ENCODE measurements at regions not wholly inside any gene's neighbourhood (a gene's known extent, or its start where the extent isn't known, plus 50 kb on each side); places are given as distances from the start of the nearest gene placed in this dataset.
A peak's percentile ranks its signal among the peaks of the same experiment; 100 is the strongest.

DNA sequence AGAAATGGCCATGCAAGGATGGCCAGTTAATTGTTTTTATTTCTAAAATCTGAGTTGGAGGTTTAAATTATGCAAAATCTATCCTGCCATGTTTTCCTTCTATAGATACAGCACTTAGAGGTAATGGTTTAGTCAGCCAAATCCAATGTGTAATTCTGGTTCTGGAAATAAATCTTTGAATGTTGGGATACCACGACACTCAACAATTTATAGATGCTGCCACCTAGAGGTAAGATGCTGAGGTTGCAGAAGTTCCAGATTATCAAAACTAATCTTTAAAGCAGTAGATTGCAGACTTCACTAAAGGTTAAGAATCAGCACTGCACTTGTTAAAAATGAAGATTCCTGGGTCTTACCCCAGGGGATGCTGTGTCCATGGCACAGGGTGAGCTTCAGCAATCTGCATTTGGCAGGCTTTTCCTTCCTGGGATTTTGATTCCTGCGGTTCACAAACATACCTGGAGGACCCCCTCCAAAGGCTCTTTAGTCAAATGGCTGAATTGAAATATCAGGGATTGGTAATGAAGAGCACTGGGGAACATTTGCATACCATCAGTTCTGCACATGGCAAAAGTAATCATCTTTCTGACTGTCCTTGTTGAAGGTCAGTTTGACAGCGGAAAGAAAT lies 53.4 kb upstream of the ANO4 start:
- ChIA-PET CTCF (ENCODE audit: low intra/inter-chr PET ratio) (no interaction called here), POLR2A (no interaction called here)
- 0% methylated on average over 3 of the region's 3 CpGs for WGBS (ENCODE audit: insufficient coverage, low coverage, missing lambda C conversion rate)
- Histone ChIP-seq H3K9me1 (ENCODE audit: control insufficient read depth, insufficient read depth, low read length) (no peaks in the 10 kb centered on the region), H3K4me3 (no peak overlapping the region), H3K27me3 (ENCODE audit: control insufficient read depth in 2 of 2, insufficient read depth in 2 of 2, low read length in 2 of 2) (no peaks in the 10 kb centered on the region), H3K9me3 (replicated peaks; ENCODE audit: control insufficient read depth, insufficient read depth, low read depth, low read length) (no peaks in the 10 kb centered on the region), H3K9ac (ENCODE audit: insufficient read depth in 1 of 2, low read depth in 2 of 2, low read length in 2 of 2) (no peak overlapping the region), H2AFZ (ENCODE audit: low read depth, low read length) (no peak overlapping the region), H3K4me1 (replicated peaks in 1 of 2; ENCODE audit: control insufficient read depth in 2 of 2, insufficient read depth in 2 of 2, low read length in 2 of 2) (no peaks in the 10 kb centered on the region), H3K36me3 (ENCODE audit: control insufficient read depth, insufficient read depth, low read length) (no peaks in the 10 kb centered on the region), H3K79me2 (ENCODE audit: control insufficient read depth, insufficient read depth, low read length) (no peaks in the 10 kb centered on the region), H3K4me2 (ENCODE audit: insufficient read depth, low read length) (no peak overlapping the region), H3K27ac (ENCODE audit: extremely low read depth, low read depth, low read length) (no peak overlapping the region), H4K20me1 (replicated peaks; ENCODE audit: control insufficient read depth, insufficient read depth, low read length) (no peaks in the 10 kb centered on the region)
- intact Hi-C loops (cut with micrococcal nuclease) = loop anchor here (1.0 to 5.0 kb wide), 2 partner anchors 72 to 509 kb away; no protein-coding TSS in a partner anchor
- FAIRE-seq = peak; percentile 80
- TF ChIP-seq MAFK (IDR thresholded peaks at IDR 0.05; ENCODE audit: low read length) = peak; percentile 73; the same call in 1 of the 2 replicates
- no peak for TF ChIP-seq ZFP1 (CRISPR knock-in tag; IDR thresholded peaks at IDR 0.05)
- TF ChIP-seq NFYB (IDR thresholded peaks at IDR 0.05; ENCODE audit: extremely low read depth, insufficient read length) = no peak
- peak; percentile 85 for TF ChIP-seq MAFG (tag; conservative IDR thresholded peaks at IDR 0.05)
- TF ChIP-seq ZNF316 (IDR thresholded peaks at IDR 0.05) = peak; percentile 94
- peak; percentile 33 to 70 (median 65); a peak in 5 of 6 replicates for TF ChIP-seq CTCF (IDR thresholded peaks at IDR 0.05 in 2 of 3, conservative IDR thresholded peaks at IDR 0.05 in 1 of 3; ENCODE audit: insufficient read depth in 2 of 3, low read depth in 1 of 3, low read length in 3 of 3)
- TF ChIP-seq MXD1 (CRISPR knock-in tag; IDR thresholded peaks at IDR 0.05; ENCODE audit: borderline replicate concordance, poor library complexity, severe bottlenecking) = no peak
- TF ChIP-seq MAFF (IDR thresholded peaks at IDR 0.05; ENCODE audit: low read length) = peak; percentile 74
- no peak for TF ChIP-seq PHF20 (IDR thresholded peaks at IDR 0.05; ENCODE audit: partially characterized antibody)
- no peak for TF ChIP-seq TAL1 (IDR thresholded peaks at IDR 0.05)
- no peak for TF ChIP-seq CBX5 (IDR thresholded peaks at IDR 0.05; ENCODE audit: borderline replicate concordance, low read depth)
- no peak for TF ChIP-seq GTF2B (IDR thresholded peaks at IDR 0.05; ENCODE audit: extremely low read depth, insufficient read length)
- TF ChIP-seq, protein P1, sequence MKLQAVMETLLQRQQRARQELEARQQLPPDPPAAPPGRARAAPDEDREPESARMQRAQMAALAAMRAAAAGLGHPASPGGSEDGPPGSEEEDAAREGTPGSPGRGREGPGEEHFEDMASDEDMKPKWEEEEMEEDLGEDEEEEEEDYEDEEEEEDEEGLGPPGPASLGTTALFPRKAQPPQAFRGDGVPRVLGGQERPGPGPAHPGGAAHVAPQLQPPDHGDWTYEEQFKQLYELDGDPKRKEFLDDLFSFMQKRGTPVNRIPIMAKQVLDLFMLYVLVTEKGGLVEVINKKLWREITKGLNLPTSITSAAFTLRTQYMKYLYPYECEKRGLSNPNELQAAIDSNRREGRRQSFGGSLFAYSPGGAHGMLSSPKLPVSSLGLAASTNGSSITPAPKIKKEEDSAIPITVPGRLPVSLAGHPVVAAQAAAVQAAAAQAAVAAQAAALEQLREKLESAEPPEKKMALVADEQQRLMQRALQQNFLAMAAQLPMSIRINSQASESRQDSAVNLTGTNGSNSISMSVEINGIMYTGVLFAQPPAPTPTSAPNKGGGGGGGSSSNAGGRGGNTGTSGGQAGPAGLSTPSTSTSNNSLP (IDR thresholded peaks at IDR 0.05; ENCODE audit: borderline replicate concordance, low read depth, low read length) = peak; percentile 63; the same call in 1 of the 2 replicates
- peak; percentile 83 for TF ChIP-seq C11orf30 (IDR thresholded peaks at IDR 0.05; ENCODE audit: low read depth)
- peak; percentile 23 to 55; a peak in 3 of 4 replicates for TF ChIP-seq RAD21 (CRISPR knock-in tag; conservative IDR thresholded peaks at IDR 0.05 in 1 of 2, IDR thresholded peaks at IDR 0.05 in 1 of 2)
- ATAC-seq = peak; percentile 58
- in situ Hi-C loops (cut with MboI) = no loop called here
- peak; percentile 19 to 33 (median 28) for DNase-seq (ENCODE audit: extremely low read depth in 1 of 4, low spot score in 3 of 4)
- no TSS peak for BruUV-seq (replicated peaks)

All from K562 (cell line).